NCI-H1930 (cell line): ENCODE measurements at regions not wholly inside any gene's neighbourhood (a gene's known extent, or its start where the extent isn't known, plus 50 kb on each side); places are given as distances from the start of the nearest gene placed in this dataset.
"Not testable (repeated sequence)": the region's sequence is repeated elsewhere in the genome, so short reads cannot be mapped to it uniquely, and the experiment has no call there.

Experiments used
- DNase-seq, 2 experiments: peaks; one replicate each; lab custom pipeline; 2025; lab: John Stamatoyannopoulos, UW

DNA sequence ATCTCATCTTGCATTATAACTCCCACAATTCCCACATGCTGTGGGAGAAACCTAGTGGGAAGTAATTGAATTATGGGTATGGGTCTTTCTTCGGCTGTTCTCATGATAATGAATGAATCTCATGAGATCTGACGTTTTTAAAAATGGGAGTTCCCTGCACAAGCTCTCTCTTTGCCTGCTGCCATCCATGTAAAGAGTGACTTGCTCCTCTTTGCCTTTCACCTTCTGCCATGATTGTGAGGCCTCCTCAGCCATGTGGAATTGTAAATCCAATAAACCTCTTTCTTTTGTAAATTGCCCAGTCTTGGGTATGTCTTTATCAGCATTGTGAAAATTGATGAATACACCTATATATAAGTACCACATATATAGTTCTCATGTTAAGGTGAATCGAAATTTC lies 961.7 kb upstream of the COX7C start:
- DNase-seq, result no peak

DNA sequence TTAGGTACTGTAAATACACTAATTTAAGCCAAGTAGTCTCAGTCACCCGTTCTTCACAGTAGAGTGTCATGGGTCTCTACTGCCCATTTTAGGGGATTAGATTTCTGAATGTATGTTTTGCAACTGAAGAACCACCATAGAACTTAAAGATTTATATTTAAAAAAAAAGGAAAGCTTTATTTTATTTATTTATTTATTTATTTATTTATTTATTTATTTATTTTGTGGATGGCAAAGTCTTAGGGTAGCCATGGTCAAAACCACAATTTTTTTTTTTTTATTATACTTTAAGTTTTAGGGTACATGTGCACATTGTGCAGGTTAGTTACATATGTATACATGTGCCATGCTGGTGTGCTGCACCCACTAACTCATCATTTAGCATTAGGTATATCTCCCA lies 960.4 kb upstream of the COX7C start:
- not testable (repeated sequence) for DNase-seq

DNA sequence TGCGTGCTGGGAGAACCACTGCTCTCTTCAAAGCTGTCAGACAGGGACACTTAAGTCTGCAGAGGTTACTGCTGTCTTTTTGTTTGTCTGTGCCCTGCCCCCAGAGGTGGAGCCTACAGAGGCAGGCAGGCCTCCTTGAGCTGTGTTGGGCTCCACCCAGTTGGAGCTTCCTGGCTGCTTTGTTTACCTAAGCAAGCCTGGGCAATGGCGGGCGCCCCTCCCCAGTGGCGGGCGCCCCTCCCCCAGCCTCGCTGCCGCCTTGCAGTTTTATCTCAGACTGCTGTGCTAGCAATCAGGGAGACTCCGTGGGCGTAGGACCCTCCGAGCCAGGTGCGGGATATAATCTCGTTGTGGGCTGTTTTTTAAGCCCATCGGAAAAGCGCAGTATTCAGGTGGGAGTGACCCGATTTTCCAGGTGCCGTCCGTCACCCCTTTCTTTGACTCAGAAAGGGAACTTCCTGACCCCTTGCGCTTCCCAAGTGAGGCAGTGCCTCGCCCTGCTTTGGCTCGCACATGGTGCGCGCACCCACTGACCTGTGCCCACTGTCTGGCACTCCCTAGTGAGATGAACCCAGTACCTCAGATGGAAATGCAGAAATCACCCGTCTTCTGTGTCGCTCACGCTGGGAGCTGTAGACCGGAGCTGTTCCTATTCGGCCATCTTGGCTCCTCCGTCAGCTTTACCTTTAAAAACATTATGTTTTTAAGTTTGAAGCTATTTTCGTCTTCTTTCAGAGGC lies 954.6 kb upstream of the COX7C start:
- not testable (repeated sequence) for DNase-seq

DNA sequence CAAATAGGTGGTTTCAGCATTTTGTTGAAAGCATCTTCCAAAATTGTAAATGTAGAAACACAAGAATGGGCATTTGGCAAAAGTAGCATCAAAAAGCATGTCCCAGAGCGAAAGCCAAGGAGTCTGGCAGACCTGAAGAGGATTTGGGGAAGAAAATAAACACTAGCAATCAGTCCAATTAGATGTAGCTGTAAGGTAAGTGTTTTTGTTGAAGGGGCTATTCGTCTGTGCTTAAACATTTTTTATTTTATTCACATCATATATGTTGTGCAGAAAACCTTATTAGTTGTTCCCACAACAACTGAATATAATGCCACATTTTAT lies 954.1 kb upstream of the COX7C start:
- no peak for DNase-seq

DNA sequence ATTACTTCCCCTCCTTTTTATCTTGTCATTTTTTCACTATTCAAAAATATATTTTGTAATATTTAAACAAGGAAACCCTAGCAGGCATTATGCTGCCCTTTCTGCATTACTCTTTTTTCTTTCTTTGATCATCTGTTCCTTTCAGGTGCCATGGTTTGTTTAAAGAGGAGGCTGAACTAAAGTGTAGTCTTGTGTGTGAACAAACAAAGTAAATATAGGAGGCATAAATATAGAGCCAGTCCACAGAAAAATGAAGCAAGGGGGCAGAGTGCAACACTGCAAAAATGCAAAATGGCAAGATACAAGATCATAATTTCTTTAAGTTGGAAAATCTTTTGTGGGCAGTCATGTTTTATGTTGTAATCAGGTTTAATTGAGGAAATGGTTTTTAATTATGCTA lies 947.3 kb upstream of the COX7C start:
- DNase-seq, result peak; percentile 18 to 32

DNA sequence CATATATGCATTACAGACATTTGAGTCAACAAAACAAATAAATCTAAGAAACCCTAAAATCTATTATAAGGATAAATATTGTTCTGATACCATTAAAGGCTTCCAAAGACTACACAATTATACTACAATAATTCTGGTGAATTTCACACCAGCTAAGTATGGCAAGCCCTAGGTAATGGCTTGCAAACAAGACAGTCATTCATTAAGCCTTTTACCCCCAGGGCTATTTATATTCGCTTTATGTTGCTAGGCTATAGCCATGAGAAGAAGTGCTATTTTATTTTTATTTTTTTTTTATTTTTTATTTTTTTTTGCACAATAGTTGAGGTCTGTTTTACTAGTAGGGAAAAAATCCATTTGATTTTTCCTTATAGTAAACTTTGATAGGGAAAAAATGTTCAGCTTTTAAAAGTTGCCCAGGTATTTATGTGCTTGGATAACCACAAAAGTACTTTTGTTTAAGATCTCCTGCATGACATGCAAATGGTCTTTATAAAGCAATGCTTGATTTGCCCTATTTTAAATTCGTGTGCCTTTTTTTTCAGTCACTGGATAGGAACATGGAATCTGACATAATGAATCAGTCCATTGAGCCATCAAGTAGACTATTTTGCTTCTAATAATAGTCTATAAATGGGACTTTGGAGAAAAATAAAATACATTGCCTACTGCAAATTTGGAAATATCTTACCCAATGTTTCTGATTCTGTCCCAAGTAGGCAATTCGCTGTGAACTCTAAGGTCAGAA lies 946.3 kb upstream of the COX7C start:
- DNase-seq, result peak; percentile 52 to 56

DNA sequence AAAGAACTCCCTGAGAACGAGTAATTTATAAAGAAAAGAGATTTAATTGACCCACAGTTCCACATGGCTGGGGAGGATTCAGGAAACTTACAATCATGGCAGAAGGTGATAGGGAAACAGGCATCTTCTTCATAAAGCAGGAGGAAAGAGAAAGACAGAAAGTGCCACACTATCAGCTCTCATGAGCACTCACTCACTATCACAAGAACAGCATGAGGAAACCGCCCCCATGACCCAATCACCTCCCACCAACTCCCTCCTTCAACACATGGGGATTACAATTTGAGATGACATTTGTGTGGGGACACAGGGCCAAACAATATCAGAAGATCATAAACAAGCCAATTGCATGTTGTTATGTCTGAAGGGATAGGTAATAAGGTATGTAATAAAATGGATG lies 935.9 kb upstream of the COX7C start:
- no peak for DNase-seq

DNA sequence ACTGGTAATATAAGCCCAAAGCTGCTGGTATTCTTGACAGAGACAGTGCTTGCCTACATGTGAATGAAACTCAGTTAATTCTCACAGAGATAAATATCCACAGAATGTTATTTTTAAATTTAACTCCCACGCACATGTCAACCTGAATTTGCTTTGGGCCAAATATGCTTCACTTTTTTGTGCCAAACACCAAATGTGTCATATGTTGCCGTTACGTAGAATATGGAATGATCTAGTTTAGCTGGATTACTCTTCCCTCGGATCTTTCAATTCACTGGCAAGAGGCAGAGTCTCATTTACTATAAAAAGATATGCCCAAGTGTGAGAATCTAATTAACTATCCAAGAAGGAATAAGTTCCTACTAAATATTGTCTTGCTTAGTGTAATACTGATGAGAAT lies 933.4 kb upstream of the COX7C start:
- no peak for DNase-seq

DNA sequence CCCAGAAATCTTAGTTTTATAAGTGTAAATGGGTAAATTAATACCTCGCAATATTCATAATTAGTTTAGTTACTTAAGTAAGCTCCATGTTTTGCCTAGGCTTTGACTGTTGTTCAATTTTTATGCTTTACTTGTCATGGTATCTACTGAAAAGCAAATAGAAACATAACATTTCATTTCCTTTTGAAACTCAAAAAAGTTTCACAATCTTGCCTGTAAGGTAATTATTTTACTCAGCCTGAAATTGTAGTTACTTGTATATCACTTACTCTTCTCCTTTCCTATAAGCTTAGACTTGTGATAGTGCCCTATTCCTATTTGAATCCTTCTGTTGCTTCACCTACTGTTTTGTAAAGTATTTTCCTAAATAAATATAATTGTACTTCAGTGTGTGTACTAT lies 914.4 kb upstream of the COX7C start:
- no peak for DNase-seq

DNA sequence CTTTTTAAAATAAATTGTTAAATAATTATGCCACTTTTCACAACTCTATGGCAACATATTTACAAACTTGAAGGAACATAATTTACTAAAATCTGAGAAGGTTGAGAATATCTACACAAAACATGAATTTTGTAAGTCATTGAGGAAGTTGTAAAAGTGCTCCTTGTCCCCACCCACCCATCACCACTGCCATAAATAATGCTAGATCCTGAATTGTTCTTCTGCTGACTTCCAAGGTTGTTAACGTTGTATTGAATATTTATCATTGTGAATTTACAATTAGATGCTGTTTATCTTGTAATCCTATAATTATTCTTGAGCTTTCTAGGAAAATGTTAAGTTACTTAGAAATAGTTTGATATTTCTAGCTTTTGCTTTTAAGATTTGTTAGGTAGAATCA lies 908.0 kb upstream of the COX7C start:
- DNase-seq, result no peak

DNA sequence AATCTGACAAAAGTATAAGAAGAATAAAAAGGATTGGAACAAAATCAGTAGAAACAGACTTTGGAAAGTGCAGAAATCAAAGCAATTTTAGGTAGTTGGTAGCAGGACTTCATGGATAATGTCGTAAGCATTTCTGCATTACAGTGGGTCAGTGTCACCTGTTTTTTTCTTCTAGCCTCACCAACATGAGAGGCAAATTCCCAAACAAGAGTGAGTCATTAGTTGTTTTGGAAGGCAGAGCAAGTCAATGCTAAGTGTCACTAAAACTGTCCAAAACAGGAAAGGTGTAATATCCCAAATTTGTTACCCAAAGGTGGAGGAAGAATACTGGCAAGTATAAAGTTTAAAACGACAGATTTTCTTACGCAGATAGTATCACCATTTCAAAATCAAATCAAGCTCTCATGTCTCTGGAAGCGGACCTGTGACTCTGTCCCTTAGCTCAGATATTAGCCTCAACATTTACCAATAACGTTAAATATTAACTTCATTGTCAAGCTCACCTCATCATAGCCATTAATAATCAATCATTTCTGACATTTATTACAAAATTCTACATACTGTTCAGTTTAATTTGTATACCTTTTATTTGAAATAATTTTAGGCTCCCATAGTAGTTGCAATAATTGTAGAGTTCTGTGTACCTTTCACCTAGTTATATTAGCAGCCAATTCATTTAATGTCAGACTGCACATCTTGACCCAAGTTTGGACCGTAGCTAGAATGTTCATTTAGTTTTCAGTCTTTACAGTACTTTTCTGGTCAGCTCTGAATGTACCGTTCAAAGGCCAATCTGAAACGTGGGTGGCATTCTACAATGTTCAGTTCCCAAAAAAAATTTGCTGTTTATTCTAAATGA lies 901.2 kb upstream of the COX7C start:
- DNase-seq, result no peak

DNA sequence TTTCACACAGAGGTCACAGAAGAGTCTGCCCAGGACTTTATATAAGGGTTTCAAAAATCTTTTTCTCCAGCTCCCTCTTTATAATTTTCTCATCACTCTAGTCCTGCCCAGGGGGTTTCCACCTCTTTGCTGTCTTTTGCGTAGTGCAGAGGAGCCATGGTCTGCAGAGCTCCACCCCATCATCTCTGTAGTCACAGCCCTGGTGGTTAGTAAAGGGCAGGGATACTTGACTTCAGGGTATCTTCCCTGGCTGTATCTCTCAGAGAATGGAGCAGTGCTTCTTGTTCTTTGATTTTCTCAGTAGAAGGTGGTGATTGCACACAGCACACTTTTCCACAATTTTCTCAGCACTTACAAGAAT lies 900.6 kb upstream of the COX7C start:
- DNase-seq, result no peak

DNA sequence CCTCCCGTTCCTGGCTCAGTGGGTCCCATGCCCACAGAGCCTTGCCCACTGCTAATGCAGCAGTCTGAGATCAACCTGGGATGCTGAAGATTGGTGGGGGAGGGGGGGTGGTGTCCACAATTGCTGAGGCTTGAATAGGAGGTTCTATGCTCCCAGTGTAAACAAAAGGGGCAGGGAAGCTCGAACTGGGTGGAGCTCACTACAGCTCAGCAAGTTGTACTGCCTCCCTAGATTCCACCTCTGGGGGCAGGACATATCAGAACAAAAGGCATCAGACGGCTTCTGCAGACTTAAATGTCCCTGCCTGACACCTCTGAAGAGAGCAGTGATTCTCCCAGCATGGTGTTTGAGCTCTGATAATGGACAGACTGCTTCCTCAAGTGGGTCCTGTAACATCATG lies 885.6 kb upstream of the COX7C start:
- DNase-seq, result no peak

DNA sequence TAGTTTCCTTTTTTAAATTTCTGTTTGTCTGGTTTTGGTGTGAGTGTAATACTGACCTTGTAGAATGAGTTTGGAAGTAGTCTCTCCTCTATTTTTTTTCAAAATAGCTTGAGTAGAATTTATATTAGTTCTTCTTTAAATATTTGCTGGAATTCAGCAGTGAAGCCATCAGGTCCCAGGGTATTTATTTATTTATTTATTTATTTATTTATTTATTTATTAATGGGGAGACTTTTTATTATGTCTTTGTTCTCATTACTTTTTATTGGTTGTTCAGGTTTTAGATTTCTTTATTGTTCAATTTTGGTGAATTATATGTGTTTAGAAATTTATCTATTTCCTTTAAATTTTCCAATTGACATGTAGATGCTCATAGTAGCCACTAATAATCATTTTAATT lies 875.8 kb upstream of the COX7C start:
- no peak for DNase-seq

DNA sequence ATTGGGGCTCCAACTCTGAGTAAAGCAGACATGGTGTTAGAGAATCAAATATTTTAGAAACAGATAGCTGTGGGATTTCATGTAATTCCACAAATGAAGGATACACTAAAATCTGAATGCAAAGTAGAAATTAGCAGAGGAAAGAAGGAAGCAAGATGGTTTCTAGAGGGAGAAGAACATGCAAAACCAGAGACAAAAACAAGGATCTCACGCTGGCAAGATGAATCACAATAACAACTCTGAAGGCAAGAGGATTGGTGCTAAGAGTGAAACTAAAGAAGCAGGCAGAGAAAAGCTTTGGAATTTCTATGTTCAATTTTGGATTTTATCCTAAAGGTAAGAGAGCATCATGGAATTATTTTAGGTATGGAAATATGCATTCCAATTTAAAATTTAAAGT lies 857.2 kb upstream of the COX7C start:
- no peak for DNase-seq

DNA sequence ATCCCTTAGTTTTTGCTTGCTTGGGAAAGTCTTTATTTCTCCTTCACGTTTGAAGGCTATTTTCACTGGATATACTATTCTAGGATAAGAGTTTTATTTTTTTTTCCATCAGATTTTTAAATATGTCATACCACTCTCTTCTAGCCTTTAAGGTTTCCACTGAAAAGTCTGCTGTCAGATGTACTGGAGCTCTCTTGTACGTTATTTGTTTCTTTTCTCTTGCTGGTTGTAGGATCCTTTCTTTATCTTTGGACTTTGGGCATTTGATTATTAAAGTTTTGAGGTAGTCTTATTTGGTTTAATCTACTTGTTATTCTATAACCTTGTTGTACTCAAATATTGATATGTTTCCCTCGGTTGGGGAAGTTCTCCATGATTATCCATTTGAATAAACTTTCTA lies 848.4 kb upstream of the COX7C start:
- DNase-seq, result no peak

DNA sequence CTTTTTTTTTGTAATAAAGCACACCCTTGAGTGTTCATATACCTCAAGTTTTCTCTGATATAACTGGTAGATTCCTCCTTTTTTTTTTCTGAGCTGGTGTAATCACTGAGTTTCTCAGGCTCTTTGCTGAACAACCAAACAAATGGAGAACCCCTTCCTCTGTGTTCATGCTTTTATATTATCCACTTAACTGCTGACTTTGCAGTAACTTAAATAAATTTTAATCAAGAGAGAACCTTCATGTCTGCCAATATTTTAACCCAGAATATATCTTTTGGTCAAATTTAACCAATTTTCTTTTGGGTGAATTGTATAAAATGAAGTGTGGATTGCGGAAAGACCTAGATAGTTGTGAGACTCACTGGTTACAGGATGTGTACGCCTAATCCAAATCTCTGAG lies 833.0 kb upstream of the COX7C start:
- no peak for DNase-seq

DNA sequence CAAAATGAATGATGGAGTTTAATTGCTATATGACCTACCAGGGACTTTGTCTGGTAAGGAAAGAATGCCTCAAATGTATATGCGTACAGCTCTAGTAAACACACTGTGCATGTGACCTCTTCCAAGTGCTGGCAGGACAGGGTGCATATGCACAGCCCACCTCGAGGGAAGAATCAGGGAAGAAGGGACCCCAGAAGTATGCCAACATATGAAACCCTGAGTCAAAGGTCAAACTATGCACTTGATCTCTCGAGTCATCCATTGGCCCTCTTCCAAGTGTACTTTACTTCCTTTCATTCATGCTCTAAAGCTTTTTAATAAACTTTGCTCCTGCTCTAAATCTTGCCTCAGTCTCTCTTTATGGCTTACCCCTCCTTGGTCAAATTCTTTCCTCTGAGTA lies 804.6 kb upstream of the COX7C start:
- DNase-seq, result no peak

DNA sequence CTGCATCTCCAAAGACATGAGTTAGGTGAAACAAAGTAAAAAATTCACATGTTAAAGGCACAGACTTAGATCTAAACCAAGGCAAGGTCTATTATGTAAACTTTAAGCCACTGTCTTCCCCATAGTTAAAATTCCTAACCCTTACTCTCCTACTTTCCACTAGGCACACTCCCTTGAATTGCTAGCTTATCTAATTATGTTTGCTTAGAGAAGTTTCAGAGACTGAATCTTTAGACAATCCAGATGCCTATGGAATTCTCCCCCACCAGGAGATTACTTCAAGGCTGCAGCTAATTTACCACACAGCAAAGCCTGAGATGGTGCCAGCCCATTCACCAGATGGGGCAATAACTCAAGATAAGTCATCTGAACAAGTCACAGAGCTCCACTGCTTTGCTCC lies 803.1 kb upstream of the COX7C start:
- no peak for DNase-seq

DNA sequence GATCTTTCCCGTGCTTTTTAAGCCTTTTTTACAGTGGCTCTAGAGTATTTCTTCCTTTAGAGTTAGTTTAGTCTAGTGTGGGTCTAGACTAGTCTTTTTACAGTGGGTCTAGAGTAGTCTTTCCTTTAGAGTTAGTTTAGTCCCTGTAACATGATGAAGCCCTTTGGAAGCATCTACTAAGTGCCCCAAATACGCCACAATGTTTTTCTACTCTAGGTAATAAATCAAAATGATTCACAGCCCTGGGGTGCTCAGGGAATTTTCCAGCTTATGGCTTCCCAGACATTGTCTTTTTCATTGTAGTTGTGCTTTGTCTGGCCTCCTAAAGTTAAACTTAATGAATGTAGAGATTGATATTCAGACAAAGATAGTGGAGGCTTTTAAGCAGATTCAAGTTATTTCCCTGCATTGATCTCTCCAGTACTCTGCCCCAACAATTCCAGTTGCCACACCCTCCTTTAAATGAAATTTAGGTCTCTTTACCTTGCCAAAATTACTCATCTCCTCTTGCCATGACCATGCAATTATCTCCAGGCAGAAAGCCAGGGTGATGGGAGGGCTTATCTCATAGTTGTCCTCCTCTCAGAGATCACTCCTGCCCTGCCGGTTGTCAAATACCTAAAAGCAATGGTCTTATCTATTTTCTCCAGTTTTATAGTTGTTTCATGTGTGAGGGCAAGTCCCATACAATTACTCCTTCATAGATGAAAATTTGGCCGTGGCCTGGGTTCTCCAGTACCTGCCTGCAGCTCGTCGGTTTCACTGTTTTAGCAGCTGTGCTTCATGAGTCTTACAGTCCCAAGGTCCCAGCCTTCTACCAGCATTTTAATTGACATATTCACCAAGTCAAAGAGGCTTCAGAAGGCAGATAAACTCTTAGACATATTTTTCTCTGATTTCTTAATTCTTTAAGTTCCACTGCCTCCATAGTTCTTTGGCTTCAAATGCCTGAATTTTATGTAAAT lies 794.0 kb upstream of the COX7C start:
- no peak for DNase-seq

DNA sequence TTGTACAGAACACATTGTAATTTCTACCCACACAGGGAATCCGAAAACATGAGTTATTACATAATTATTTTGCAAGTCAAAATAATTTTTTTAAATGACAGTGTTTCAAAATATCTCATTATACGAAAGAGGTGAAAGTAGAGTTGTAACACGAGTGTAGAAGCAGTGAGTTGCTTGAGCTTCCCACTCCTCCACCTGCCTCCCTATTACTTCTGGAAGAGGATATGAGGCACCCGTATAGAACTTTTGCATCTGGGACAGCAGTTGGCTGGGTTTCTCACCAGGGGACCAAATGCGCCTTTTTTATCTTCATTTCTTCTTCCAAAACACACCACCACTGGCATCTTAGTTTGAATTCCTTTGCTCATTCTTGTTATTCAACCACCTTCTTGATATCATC lies 779.0 kb upstream of the COX7C start:
- DNase-seq, result no peak

DNA sequence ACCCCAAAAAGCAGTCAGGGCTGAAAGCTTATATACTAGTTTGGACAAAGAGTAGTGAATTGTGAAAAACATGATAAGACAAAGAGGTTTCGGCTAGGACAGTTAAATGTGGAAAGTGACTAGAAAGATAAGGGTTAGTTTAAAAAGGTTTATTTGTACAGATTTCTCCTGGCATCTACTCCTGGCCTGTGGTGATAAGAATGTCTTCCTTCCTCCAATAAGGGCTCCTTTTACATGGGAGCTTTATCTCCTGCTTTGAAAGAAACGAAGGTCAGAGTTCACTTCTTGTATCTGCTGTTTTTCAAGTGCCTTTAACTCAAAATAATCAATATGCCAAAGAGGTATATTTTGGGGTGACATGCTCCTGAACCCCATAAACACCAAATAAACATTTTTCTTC lies 776.1 kb upstream of the COX7C start:
- DNase-seq, result no peak
